ENCODE measurements at regions not wholly inside any gene's neighbourhood (a gene's known extent, or its start where the extent isn't known, plus 50 kb on each side); places are given as distances from the start of the nearest gene placed in this dataset.

DNA sequence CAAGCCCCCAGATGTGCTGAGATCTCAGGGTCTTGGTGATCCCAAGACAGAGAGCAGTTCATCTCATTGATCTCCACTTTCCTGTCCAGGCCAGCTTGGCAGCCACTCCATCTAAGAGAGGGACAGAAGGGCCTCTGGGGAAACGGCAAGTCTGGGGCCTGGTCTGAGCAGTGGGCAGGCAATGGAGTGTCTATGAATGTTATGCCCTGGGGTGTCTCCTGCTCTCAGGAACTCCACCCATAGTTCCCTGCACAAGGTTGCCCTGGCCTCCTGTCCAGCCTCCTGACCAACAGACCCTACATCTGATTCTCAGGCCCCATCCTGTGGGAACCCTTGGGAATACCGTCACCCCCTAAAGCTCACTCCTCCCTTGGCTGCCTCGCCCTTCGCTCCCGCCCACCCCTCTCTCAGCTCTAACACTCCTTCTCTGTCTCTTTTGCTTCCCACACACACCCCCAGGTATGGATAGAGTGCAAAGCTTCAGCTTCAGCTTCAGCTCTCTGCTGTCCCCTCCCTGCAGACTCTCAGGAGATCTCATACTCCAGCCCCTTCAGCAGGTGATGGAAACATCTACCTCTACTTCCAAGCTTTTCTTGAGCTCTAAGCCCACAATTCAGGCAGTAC, 83.0 kb downstream of the HIF1AN start:
- TF ChIP-seq CTCF (IDR thresholded peaks at IDR 0.05; ENCODE audit: low read depth, low read length), result no peak
- no peak overlapping the region for H3K4me3 ChIP-seq (ENCODE audit: low read depth, low read length)

DNA sequence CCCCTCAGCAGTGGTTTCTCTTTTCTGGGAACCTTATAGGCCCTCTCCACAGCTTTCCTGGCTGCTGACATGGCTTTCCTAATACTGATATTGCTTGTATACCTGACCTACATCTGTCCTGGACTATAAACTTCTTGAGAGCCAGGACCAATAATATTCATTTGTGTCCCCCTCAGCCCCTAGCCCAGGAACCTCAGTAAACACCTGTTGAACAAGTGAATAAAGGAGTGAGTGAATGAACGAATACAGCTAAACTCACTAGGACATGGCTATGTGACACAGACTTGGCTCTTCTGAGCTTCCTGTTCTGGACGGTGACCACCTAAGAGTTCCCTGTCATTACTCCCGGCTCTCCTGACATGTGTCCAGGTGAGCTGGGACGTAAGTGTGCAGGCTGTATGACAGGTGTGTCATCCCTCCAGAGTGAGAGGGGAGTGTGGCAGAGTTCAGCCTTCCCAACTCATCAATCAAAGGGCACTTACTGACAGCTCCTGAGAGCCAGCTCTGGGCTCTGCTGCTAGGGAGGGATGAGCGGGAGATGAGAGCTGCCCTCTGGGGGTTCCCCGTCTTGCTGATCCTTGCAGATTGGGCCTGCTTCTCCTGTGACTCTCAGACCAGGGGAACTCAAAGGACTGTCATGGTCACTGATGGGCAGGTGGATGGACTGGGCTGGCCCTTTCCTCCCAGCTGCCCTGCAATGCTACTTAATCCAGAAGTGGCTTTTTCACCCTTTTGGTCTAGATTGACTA, 84.5 kb downstream of the HIF1AN start:
- no peak overlapping the region for H3K4me3 ChIP-seq (ENCODE audit: low read depth, low read length)
- TF ChIP-seq CTCF (IDR thresholded peaks at IDR 0.05; ENCODE audit: low read depth, low read length), result no peak

DNA sequence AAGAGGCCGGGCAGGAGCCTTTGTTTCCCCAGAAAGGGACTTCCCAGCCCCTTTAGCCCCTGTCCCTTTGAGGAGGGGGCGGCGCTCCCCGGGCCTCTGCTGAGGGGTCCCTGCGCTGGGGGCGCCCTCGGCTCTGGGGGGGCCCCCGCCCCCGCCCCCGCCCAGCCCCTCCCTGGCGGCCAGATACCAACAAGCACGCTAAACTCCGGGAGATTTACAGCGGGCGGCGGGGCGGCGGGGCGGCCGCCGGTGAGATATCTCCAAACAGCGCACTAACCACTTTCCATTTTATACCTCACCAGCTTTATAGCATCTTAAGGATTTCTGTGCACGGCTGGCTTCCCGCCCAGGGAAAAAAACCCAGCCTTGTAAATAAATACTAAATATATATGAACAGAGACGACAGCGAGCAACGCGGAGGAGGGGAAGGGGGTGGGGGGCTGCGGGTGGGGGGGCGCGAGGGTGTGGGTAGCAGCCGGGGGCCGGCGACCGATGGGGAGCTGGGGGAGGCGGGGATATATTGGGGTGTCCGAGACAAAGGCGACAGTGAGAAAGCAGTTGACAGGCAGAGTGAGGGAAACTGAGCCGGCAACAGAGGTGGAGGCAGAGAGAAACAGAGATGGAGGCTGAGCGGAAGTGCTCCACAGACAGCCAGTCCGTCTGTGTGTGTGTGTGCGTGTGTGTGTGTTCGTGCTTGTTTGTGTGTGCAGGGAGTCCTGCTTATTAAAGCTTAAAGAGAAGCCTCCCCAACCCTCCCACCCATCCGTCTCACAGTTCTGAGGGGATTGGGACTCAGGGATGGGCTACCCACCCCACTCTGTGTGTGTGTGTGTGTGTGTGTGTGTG, 85.8 kb downstream of the HIF1AN start:
- no peak for TF ChIP-seq CTCF (IDR thresholded peaks at IDR 0.05; ENCODE audit: low read depth, low read length)
- no peak overlapping the region for H3K4me3 ChIP-seq (ENCODE audit: low read depth, low read length)

- no peak overlapping the region for H3K4me3 ChIP-seq (ENCODE audit: low read depth, low read length)
- no peak for TF ChIP-seq CTCF (IDR thresholded peaks at IDR 0.05; ENCODE audit: low read depth, low read length)
These were observed 87.2 kb downstream of the HIF1AN start for GRCh38 chr10:100622946-100623345.

DNA sequence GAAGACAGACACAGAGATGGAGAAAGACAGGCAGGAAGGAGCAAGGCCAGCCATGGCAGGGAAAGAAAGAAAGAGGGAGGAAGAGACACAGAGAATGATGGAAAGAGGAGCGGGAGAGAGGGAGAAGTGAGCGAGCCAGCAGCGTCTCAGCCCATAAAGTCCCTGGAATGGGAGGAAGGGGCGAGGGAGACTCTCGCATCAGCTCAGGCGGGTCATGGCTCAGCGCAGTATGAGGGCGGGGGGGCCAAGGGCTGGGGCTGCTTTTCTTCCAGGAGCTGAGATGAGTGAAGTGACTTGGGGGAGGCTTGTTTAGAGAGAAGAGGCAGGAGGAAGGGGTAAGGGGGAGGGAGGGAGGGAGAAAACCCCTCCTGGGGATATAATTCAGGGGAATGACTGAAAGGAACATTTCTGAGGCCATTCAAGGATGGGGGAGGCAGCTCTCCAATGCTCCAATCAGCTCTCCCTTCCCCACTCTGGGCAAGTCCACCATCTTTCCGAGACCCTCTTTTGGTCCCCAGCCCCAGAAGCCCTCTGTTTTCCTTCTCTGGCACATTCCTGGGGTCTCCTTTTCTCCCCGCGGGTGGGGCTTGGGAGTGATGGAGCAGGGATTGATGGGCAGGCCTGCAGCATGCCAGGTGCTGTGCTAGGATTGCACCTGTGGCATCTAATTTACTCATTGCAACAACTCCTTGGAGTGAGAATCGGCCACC, 87.9 kb downstream of the HIF1AN start:
- H3K4me3 ChIP-seq (ENCODE audit: low read depth, low read length), result no peak overlapping the region
- TF ChIP-seq CTCF (IDR thresholded peaks at IDR 0.05; ENCODE audit: low read depth, low read length), result no peak

- no peak overlapping the region for H3K4me3 ChIP-seq (ENCODE audit: low read depth, low read length)
- no peak for TF ChIP-seq CTCF (IDR thresholded peaks at IDR 0.05; ENCODE audit: low read depth, low read length)
These were observed 88.6 kb downstream of the HIF1AN start for GRCh38 chr10:100624298-100624697.

Measured in WI38 (cell line).